ENCODE measurements at regions not wholly inside any gene's neighbourhood (a gene's known extent, or its start where the extent isn't known, plus 50 kb on each side); places are given as distances from the start of the nearest gene placed in this dataset.

- TF ChIP-seq CTCF (IDR thresholded peaks at IDR 0.05) (no peak), POLR2A (IDR thresholded peaks at IDR 0.05) (no peak)
Observed at GRCh38 chr13:52906122-52906903, 57.9 kb upstream of the PCDH8 start.
